Trophoblast cell (in vitro differentiated cells and primary cell): ENCODE measurements at regions not wholly inside any gene's neighbourhood (a gene's known extent, or its start where the extent isn't known, plus 50 kb on each side); places are given as distances from the start of the nearest gene placed in this dataset.

Source experiments
- DNase-seq, 2 donors: peaks; one replicate each; pipeline ENCODE4 v3.0.0-alpha.2; 2016
- H2AFZ ChIP-seq: 2 replicates; pipeline ENCODE4 v1.6.1; 2013; ENCODE audit warnings: low read length, moderate library complexity, mild to moderate bottlenecking; ENCODE audit not compliant: insufficient read depth, poor library complexity
- H2AK5ac ChIP-seq: 2 replicates; pipeline ENCODE4 v1.6.1; 2013; ENCODE audit warnings: mild to moderate bottlenecking, low read length
- H2BK120ac ChIP-seq: 2 replicates; pipeline ENCODE4 v1.6.1; 2013; ENCODE audit warnings: low read length, mild to moderate bottlenecking, moderate library complexity; ENCODE audit not compliant: insufficient read depth, poor library complexity
- H2BK12ac ChIP-seq: 2 replicates; pipeline ENCODE4 v1.6.1; 2013; ENCODE audit warnings: mild to moderate bottlenecking, low read length, moderate library complexity
- H2BK5ac ChIP-seq: 2 replicates; pipeline ENCODE4 v1.6.1; 2013; ENCODE audit warnings: low read length, low read depth, moderate library complexity, mild to moderate bottlenecking; ENCODE audit not compliant: poor library complexity
- H3K14ac ChIP-seq: 2 replicates; pipeline ENCODE4 v1.6.1; 2013; ENCODE audit warnings: mild to moderate bottlenecking, low read length
- H3K18ac ChIP-seq: 2 replicates; pipeline ENCODE4 v1.6.1; 2013; ENCODE audit warnings: mild to moderate bottlenecking, low read length
- H3K23ac ChIP-seq: 2 replicates; pipeline ENCODE4 v1.6.1; 2013; ENCODE audit warnings: low read length
- H3K27ac ChIP-seq: 2 replicates; pipeline ENCODE4 v1.5.1; 2013; ENCODE audit warnings: low read depth, mild to moderate bottlenecking, inconsistent platforms, low read length, moderate library complexity
- H3K27me3 ChIP-seq: 2 replicates; pipeline ENCODE4 v1.6.1; 2013; ENCODE audit warnings: inconsistent platforms, mild to moderate bottlenecking, low read length, moderate library complexity; ENCODE audit not compliant: insufficient read depth
- H3K36me3 ChIP-seq, 2 experiments: 1 replicate in 1 of 2; 2 replicates in 1 of 2; pipeline ENCODE4 v1.6.1; 2013; ENCODE audit warnings: low read length in 2 of 2, mild to moderate bottlenecking in 2 of 2, moderate library complexity in 1 of 2; ENCODE audit not compliant: insufficient read depth in 2 of 2, control insufficient read depth in 1 of 2
- H3K4ac ChIP-seq: 2 replicates; pipeline ENCODE4 v1.6.1; 2013; ENCODE audit warnings: low read depth, mild to moderate bottlenecking, low read length, moderate library complexity
- H3K4me1 ChIP-seq, 2 experiments: 1 replicate in 1 of 2; 2 replicates in 1 of 2; pipeline ENCODE4 v1.6.1; 2013; ENCODE audit warnings: low read length in 2 of 2, mild to moderate bottlenecking in 2 of 2, moderate library complexity in 1 of 2; ENCODE audit not compliant: insufficient read depth in 2 of 2, control insufficient read depth in 1 of 2
- H3K4me2 ChIP-seq: 2 replicates; pipeline ENCODE4 v1.6.1; 2013; ENCODE audit warnings: inconsistent platforms, mild to moderate bottlenecking, low read length, moderate library complexity
- H3K4me3 ChIP-seq: 2 replicates; pipeline ENCODE4 v1.5.1; 2013; ENCODE audit warnings: mild to moderate bottlenecking, low read depth, low read length, inconsistent platforms
- H3K79me1 ChIP-seq: one replicate; pipeline ENCODE4 v1.6.1; 2013; ENCODE audit warnings: low read length
- H3K79me2 ChIP-seq: 2 replicates; pipeline ENCODE4 v1.6.1; 2013; ENCODE audit warnings: low read length, mild to moderate bottlenecking; ENCODE audit not compliant: control insufficient read depth, insufficient read depth, poor library complexity
- H3K9ac ChIP-seq: 2 replicates; pipeline ENCODE4 v1.6.1; 2013; ENCODE audit warnings: mild to moderate bottlenecking, low read length
- H3K9me3 ChIP-seq: 2 replicates; pipeline ENCODE4 v1.6.1; 2013; ENCODE audit warnings: low read depth, mild to moderate bottlenecking, control low read depth, inconsistent platforms, low read length; ENCODE audit not compliant: insufficient read depth
- H4K12ac ChIP-seq: 2 replicates; pipeline ENCODE4 v1.6.1; 2013; ENCODE audit warnings: low read depth, mild to moderate bottlenecking, low read length, moderate library complexity
- H4K8ac ChIP-seq: 2 replicates; pipeline ENCODE4 v1.6.1; 2013; ENCODE audit warnings: low read depth, mild to moderate bottlenecking, low read length, moderate library complexity
- H4K91ac ChIP-seq: one replicate; pipeline ENCODE4 v1.6.1; 2013; ENCODE audit warnings: low read depth, mild to moderate bottlenecking, low read length, moderate library complexity
- WGBS: extraction: QIAGEN DNeasy Blood & Tissue Kit; methylation state at CpG from one replicate; pipeline ENCODE4 v1.1.7; 2013; ENCODE audit warnings: missing lambda C conversion rate; ENCODE audit not compliant: insufficient read length, insufficient coverage; ENCODE audit errors: extremely low coverage; 5-methylcytosine and 5-hydroxymethylcytosine counted together

DNA sequence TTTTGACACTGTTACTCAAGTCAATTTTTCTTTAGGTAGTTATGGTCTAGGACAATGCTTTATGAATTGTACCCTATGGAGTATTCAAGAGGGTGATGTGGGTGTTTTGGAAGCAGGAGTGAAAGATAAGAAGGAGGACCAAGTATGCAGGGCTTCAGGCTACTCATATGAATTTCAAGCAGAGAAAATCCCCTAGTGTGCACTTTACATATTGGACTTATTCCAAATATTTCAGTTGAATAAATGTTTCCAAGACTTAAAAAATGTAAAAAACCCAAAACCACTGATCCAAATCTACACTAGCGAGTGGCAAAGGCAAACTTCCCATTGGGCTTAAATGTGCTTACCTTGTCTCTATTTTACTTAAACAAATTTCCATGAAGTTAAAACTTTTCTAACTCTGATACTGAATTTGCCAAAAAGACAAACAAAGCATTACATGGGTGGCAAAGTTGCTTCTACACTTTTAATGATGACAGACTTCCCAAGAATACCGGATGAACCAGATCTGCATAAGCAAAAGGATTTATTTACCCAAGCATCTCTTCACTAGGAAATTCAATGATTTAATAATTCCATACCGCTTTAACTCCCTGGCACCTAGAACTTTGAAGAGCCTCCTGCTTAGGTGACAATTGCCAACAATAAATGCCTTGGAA is 1233.5 kb upstream of the NXPH2 start:
- Histone ChIP-seq H4K91ac (no peak overlapping the region), H3K79me2 (no peaks in the 10 kb centered on the region), H2AK5ac (no peak overlapping the region), H4K12ac (no peak overlapping the region), H3K27ac (no peak overlapping the region), H3K14ac (no peak overlapping the region), H2BK12ac (no peak overlapping the region), H3K9me3 (no peaks in the 10 kb centered on the region), H2BK5ac (no peak overlapping the region), H3K9ac (no peak overlapping the region), H3K23ac (no peak overlapping the region), H3K27me3 (no peaks in the 10 kb centered on the region), H3K4me3 (no peak overlapping the region), H3K79me1 (no peaks in the 10 kb centered on the region), H4K8ac (no peak overlapping the region), H3K18ac (no peak overlapping the region), H3K4me1 (no peaks in the 10 kb centered on the region), H3K4me2 (no peak overlapping the region), H3K36me3 (no peaks in the 10 kb centered on the region), H2BK120ac (no peak overlapping the region), H2AFZ (no peak overlapping the region), H3K4ac (no peak overlapping the region)
- no peak for DNase-seq
- WGBS, result no CpG with 5 or more reads among the region's 3 CpGs

- Histone ChIP-seq H2BK12ac (no peak overlapping the region), H2BK5ac (no peak overlapping the region), H4K8ac (no peak overlapping the region), H3K4me3 (no peak overlapping the region), H3K9ac (no peak overlapping the region), H3K27me3 (no peaks in the 10 kb centered on the region), H3K36me3 (no peaks in the 10 kb centered on the region), H4K12ac (no peak overlapping the region), H4K91ac (no peak overlapping the region), H3K9me3 (no peaks in the 10 kb centered on the region), H3K4me2 (no peak overlapping the region), H3K79me1 (no peaks in the 10 kb centered on the region), H2AK5ac (no peak overlapping the region), H3K4me1 (no peaks in the 10 kb centered on the region), H3K23ac (no peak overlapping the region), H3K79me2 (no peaks in the 10 kb centered on the region), H3K27ac (no peak overlapping the region), H2AFZ (no peak overlapping the region), H3K14ac (no peak overlapping the region), H3K18ac (no peak overlapping the region), H2BK120ac (no peak overlapping the region), H3K4ac (no peak overlapping the region)
- no CpG with 5 or more reads among the region's 2 CpGs for WGBS
- DNase-seq, result no peak
These were observed 1231.1 kb upstream of the NXPH2 start for GRCh38 chr2:140011287-140011686.

DNA sequence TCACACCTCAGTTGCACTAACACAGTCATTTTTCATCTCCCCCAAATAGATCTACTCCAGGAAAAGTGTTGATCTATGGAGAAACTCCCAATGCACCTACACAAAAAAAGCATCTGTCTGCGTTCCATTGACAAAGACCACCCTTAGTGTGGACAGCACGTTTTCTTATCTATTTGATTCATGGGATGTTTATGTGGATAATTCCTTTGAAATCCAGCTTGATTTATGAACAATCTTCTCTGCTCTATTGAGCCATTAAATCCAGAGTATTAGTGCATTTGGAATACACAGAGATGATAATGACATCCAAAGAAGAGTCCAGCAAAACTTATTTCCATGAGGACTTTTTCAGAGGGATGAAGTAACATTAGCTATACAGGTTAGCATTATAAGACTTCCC is 1221.9 kb upstream of the NXPH2 start:
- no peak overlapping the region for H3K4ac ChIP-seq
- no peak overlapping the region for H2BK120ac ChIP-seq
- no peaks in the 10 kb centered on the region for H3K36me3 ChIP-seq
- no peak overlapping the region for H3K4me2 ChIP-seq
- no peak overlapping the region for H3K27ac ChIP-seq
- H3K9me3 ChIP-seq, result no peaks in the 10 kb centered on the region
- no peaks in the 10 kb centered on the region for H3K79me1 ChIP-seq
- H3K4me1 ChIP-seq, result no peaks in the 10 kb centered on the region
- no peak overlapping the region for H3K14ac ChIP-seq
- H4K91ac ChIP-seq, result no peak overlapping the region
- no CpG with 5 or more reads among the region's 2 CpGs for WGBS
- no peaks in the 10 kb centered on the region for H3K79me2 ChIP-seq
- no peak overlapping the region for H4K8ac ChIP-seq
- no peak overlapping the region for H2BK12ac ChIP-seq
- H3K18ac ChIP-seq, result no peak overlapping the region
- no peak overlapping the region for H2BK5ac ChIP-seq
- H2AK5ac ChIP-seq, result no peak overlapping the region
- no peak for DNase-seq
- H2AFZ ChIP-seq, result no peak overlapping the region
- H3K23ac ChIP-seq, result no peak overlapping the region
- no peak overlapping the region for H3K9ac ChIP-seq
- no peak overlapping the region for H4K12ac ChIP-seq
- H3K27me3 ChIP-seq, result no peaks in the 10 kb centered on the region
- H3K4me3 ChIP-seq, result no peak overlapping the region

GRCh38 chr2:139992711-139993345 is 1212.6 kb upstream of the NXPH2 start:
- no peak for DNase-seq
- no CpG with 5 or more reads among the region's 6 CpGs for WGBS
- no peak overlapping the region for H2BK12ac ChIP-seq

More at GRCh38 chr2:139992711-139993345, 1212.6 kb upstream of the NXPH2 start:
- Histone ChIP-seq H3K4me2 (no peak overlapping the region), H3K23ac (no peak overlapping the region), H3K9me3 (no peaks in the 10 kb centered on the region), H4K12ac (no peak overlapping the region), H3K27ac (no peak overlapping the region), H3K36me3 (no peaks in the 10 kb centered on the region), H3K79me2 (no peaks in the 10 kb centered on the region), H3K4ac (no peak overlapping the region), H3K4me1 (no peaks in the 10 kb centered on the region), H2BK120ac (no peak overlapping the region), H2BK5ac (no peak overlapping the region), H3K27me3 (no peaks in the 10 kb centered on the region), H3K14ac (no peak overlapping the region), H3K9ac (no peak overlapping the region), H3K18ac (no peak overlapping the region), H3K4me3 (no peak overlapping the region), H4K8ac (no peak overlapping the region), H2AFZ (no peak overlapping the region), H4K91ac (no peak overlapping the region), H3K79me1 (no peaks in the 10 kb centered on the region), H2AK5ac (no peak overlapping the region)
